Inflammatory macrophage treated with lipopolysaccharide for 4 hours (primary cell): ENCODE measurements at regions not wholly inside any gene's neighbourhood (a gene's known extent, or its start where the extent isn't known, plus 50 kb on each side); places are given as distances from the start of the nearest gene placed in this dataset.
"Not testable (repeated sequence)": the region's sequence is repeated elsewhere in the genome, so short reads cannot be mapped to it uniquely, and the experiment has no call there.

Experiments
- DNase-seq: peaks from one replicate; pipeline ENCODE4 v3.0.0-alpha.2; 2020

DNA sequence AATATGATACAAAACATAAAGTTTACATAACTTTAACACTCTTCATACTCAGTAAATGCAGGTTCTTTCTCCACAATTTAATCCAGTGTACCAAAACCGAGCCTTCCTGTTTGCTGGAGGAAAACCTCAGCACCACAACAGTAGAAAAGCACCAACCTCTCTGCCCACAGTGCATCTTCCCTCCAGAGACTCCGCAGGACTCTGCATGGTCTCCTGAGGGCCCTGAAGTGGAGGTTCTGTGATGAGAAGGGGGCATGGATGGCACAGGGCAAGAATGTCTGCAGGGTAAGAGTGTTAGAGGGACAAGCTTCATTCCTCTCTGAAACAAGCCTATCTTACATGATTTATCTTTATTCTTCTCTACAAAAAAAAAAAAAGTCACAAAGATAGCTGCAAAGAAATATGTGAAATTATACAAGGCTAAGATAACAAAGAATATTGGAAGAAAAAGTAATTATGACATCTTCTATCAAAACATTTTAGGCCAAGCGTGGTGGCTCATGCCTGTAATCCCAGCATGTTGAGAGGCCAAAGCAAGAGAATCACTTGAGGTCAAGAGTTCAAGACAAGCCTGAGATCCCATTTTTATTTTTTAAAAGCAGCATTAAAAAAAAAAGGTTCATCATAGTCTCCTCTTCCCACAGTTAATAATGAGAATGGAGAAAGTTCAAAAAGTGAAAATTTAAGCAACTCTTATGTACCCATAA is 102.0 kb downstream of the VPREB1 start:
- no peak for DNase-seq

GRCh38 chr22:22348127-22348814 is 103.7 kb downstream of the VPREB1 start:
- DNase-seq: no peak

DNA sequence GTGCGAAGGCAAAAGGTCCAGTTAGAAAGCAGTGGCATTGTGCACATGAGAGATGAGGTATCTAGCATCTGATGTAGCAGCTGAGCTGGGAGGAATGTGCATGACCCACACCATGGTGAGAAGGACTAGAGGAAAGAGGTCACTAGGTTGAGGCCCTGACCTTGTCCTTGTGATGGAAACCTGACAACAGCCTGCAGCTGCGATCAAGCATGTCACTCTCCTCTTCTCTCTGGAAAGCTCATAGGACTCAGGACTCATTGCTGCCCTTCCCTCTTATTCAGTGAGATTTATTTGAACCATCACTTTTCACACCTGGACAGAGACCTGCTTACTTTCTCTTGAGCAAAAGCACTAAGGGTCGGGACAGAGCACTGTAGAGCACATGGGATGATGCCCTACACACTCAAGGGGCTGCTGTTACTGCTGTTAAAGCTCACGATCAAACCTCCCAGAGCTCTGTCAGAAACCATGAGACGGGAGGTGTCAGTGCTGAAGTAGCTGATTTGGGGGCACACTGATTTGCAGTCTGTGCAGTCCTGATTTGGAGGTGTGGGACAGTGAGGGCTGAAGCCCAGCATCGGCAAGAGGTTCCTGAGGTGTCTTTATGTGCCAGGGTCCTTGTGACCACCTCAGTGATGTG is 104.3 kb downstream of the VPREB1 start:
- no peak for DNase-seq

- no peak for DNase-seq
Observed at GRCh38 chr22:22349455-22349836, 104.9 kb downstream of the VPREB1 start.

DNA sequence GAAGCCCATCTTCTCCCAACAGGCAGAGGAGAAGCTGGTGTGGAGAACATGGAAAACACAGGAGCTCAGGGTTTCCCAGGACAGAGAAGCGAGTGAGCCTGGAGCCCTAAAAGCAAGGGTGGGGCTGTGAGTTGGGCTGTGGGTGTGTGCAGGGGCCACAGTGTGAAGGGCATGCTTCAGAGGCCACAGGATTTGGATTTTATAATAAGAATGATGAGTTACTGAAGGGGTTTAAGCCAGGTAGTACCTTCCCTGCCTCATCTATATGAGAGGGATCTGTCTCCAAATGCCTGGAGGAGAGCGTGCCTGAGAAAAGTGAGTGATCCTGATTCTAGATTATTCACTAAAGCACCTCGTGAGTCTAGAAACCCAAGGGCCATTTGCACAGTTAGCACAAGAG is 106.8 kb downstream of the VPREB1 start:
- no peak for DNase-seq

- DNase-seq: no peak
Observed at GRCh38 chr22:22352371-22352999, 107.9 kb downstream of the VPREB1 start.

- no peak for DNase-seq
Observed at GRCh38 chr22:22355096-22355834, 110.7 kb downstream of the VPREB1 start.

GRCh38 chr22:22357024-22357883 is 112.7 kb downstream of the VPREB1 start:
- DNase-seq: peak; percentile 75

DNA sequence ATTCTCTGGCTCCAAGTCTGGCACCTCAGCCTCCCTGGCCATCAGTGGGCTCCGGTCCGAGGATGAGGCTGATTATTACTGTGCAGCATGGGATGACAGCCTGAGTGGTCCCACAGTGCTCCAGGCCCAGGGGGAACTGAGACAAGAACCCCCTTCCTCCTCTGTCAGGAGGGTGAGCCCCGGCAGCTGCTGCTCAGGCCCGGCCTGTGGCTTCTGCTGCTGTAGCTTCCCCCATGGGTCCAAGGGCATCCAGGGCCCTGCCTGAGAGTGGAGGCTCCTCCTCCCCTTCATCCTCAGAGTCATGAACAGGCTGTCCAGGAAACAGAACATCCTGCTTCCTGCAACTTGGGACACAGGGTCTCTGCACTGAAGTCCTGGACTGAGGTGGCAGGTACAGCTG is 113.6 kb downstream of the VPREB1 start:
- DNase-seq: no peak

DNA sequence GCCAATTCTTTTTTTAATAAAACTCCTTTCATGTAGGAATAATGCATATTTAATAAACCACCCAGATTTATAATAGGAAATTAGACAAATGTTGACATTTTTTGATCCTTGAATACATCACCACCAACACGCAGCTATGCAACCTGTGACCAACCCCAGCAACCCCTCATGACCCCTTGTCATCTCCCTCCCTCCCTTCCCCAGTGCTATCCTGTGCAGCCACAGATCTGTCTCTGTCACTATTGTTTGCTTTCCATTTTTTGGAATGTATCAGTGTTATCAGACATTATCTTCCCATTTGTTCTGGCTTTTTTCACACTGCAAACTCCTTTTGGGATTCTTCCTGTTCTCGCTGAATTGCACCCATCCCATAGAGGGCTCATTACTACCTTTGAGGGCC is 114.1 kb downstream of the VPREB1 start:
- no peak for DNase-seq

DNA sequence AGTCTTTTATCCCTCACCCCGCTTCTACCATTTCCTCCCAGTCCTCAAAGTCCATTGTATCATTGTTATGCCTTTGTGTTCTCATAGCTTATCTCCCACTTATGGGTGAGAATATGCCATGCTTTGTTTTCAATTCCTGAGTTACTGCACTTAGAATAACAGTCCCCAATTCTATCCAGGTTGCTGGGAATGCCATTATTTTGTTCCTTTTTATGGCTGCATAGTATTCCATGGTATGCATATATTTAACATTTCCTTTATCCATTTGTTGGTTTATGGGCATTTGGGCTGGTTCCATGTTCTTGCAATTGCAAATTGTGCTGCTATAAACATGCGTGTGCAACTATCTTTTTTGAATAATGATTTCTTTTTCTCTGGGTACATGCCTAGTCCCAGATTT is 114.9 kb downstream of the VPREB1 start:
- DNase-seq: no peak

- DNase-seq: no peak
Observed at GRCh38 chr22:22360014-22360413, 115.4 kb downstream of the VPREB1 start.

DNA sequence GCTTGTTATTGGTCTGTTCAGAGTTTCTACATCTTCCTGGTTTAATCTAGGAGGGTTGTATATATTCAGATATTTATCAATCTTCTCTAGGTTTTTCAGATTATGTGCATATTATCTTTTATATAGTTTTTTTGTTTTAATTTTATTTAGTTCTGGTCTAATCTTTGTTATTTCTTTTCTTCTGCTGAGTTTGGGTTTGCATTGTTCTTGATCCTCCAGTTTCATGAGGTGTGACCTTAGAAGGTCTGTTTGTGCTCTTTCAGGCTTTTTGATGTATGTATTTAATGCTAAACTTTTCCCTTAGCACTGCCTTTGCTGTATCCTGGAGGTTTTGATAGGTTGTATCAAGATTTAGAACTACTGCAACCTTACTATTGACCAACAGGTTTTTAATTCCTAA is 117.7 kb downstream of the VPREB1 start:
- no peak for DNase-seq

- DNase-seq: peak; percentile 44
Observed at GRCh38 chr22:22362936-22363335, 118.3 kb downstream of the VPREB1 start.

DNA sequence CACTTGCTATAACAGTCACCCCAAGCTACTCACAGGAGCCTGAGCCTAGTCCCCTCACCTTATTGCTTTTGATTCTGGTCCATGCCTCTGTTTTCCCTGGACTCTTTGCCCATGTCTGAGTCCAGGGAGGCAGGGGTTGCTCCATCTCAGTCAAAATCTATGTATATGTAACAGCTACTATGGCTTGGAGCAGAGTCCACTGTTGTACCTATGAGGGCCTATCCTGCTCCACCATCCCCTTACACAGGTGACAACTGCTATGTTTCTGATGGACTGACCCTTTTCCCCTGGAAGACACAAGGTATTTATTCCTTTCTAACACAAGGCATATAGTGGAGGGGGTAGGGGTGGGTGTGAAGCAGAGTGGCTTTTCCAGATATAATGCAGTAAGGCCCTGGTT is 119.6 kb downstream of the VPREB1 start:
- no peak for DNase-seq

DNA sequence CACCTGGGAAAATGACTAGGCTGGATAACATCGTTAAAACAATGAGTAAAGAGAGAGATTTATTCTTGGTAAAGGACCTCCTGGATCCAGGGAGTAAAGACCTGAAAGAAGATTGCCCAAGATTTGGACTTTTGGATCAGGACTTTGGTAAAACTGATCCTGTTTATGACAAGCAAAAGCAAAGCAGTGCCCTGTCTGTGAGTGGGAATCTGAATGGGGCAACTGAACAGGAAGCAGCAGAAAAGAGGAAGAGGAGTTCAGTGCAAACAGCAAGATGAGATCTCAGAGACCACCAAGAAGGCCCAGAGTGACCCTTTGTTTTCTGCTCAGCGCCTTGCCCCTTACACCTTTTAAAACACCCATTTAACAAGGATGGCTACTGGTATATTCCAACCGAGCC is 122.0 kb downstream of the VPREB1 start:
- peak; percentile 16 for DNase-seq

GRCh38 chr22:22368516-22368915 is 123.9 kb downstream of the VPREB1 start:
- no peak for DNase-seq

DNA sequence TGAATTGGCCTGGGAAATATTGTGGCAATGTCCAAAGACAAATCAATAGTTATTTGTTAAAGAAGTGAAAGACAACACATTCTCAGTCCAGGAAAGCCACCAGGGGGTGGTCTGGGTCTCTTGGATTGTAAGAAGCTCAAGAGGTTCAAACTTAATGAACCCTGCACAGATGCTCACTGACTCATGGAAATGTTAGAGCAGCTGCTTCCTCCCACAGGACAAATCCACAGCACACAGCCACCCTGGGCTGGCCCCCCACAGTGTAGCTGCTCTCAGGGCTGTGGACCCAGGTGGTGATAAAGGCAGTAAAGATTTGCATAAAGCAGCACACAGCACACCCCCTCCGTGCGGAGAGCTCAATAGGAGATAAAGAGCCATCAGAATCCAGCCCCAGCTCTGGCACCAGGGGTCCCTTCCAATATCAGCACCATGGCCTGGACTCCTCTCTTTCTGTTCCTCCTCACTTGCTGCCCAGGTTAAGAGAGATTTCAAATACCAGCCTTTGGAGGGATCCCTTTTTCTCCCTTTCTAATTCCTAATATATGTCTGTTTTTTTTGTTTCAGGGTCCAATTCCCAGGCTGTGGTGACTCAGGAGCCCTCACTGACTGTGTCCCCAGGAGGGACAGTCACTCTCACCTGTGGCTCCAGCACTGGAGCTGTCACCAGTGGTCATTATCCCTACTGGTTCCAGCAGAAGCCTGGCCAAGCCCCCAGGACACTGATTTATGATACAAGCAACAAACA is 124.8 kb downstream of the VPREB1 start:
- DNase-seq: not testable (repeated sequence)

DNA sequence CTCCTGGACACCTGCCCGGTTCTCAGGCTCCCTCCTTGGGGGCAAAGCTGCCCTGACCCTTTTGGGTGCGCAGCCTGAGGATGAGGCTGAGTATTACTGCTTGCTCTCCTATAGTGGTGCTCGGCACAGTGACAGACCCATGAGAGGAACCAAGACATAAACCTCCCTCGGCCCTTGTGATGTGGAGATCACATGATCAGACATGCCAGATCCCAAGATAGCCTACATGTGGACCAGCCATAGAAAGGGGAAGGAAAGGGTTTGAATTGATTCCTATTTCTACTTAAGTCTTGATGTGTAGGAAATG is 125.3 kb downstream of the VPREB1 start:
- peak; percentile 48 for DNase-seq

GRCh38 chr22:22371031-22371541 is 126.5 kb downstream of the VPREB1 start:
- no peak for DNase-seq

DNA sequence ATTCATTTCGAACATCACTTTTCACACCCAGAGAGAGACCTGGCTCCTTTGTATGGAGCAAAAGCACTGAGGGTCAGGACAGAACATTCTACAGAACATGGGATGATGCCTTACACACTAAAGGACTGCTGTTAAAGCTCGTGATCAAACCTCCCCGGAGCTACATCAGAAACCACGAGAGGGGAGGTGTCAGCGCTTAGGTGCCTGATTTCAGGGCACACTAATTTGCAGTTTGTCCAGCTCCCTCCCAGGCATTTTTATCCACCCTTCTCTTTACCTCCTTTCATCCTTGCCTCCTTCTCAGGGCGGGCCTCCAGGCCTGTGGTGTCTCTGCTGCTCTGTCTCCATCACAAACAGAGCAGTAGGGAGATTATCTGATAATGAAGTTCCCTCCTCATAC is 127.5 kb downstream of the VPREB1 start:
- DNase-seq: no peak
